HepG2 (cell line): ENCODE measurements at regions not wholly inside any gene's neighbourhood (a gene's known extent, or its start where the extent isn't known, plus 50 kb on each side); places are given as distances from the start of the nearest gene placed in this dataset.
"Not testable (repeated sequence)": the region's sequence is repeated elsewhere in the genome, so short reads cannot be mapped to it uniquely, and the experiment has no call there.

Experiments used
- ATAC-seq: fragments of 200-7000 bp; cut with Tn5 transposase; 3 replicates; pipeline ENCODE4 v1.9.1; 2020; ENCODE audit warnings: mild to moderate bottlenecking, moderate library complexity
- BruUV-seq: library from RNA; stranded (reverse); fragments of 400-500 nt; replicated peaks from 2 replicates; lab custom pipeline; 2021; lab: Mats Ljungman, UMichigan
- CTCF ChIA-PET: fragments of 300-600 bp; formaldehyde crosslinking; extraction: SDS; loops from one replicate; lab custom pipeline; 2021; ENCODE audit warnings: low total read pairs, inconsistent platforms, low intra/inter-chr PET ratio; lab: Yijun Ruan, JAX
- POLR2A ChIA-PET: fragments of 350-600 bp; sonication (Branson Sonifier 250); formaldehyde crosslinking; loops from one replicate; lab custom pipeline; 2020; ENCODE audit warnings: antibody characterized with exemption, inconsistent platforms; lab: Yijun Ruan, JAX
- DNase-seq: peaks from one replicate; pipeline ENCODE4 v3.0.0-alpha.2; 2015; ENCODE audit warnings: low spot score
- FAIRE-seq: peaks from 3 replicates; lab custom pipeline; 2011; peaks lifted over from hg19 to GRCh38; lab: Jason Lieb, UNC
- H2AFZ ChIP-seq: one replicate; pipeline ENCODE4 v1.6.1; 2011; ENCODE audit warnings: low read length, inconsistent platforms
- H3K27ac ChIP-seq: fragments of 300-600 bp; 3 replicates; pipeline ENCODE4 v1.8.0; 2011; ENCODE audit warnings: mixed run types, mild to moderate bottlenecking, mixed read lengths, low read length, inconsistent platforms; ENCODE audit not compliant: insufficient read depth; ENCODE audit errors: extremely low read length
- H3K27me3 ChIP-seq, 2 experiments: fragments of 200-600 bp in 1 of 2; 2 replicates in 1 of 2; 3 replicates in 1 of 2; pipeline versions ENCODE4 v1.6.0 to v1.8.0; 2011; ENCODE audit warnings: low read length in 2 of 2, mild to moderate bottlenecking in 2 of 2, moderate library complexity in 2 of 2, inconsistent platforms in 1 of 2; ENCODE audit not compliant: insufficient read depth in 2 of 2, control insufficient read depth in 1 of 2
- H3K36me3 ChIP-seq, 2 experiments: fragments of 200-600 bp in 1 of 2; replicated peaks in 1 of 2; 2 replicates in 1 of 2; 3 replicates in 1 of 2; pipeline versions ENCODE4 v1.5.1 to v1.8.0; 2011; ENCODE audit warnings: low read length in 2 of 2, inconsistent platforms in 1 of 2; ENCODE audit not compliant: insufficient read depth in 2 of 2, control insufficient read depth in 1 of 2
- H3K4me1 ChIP-seq: 2 replicates; pipeline ENCODE4 v1.5.1; 2012; ENCODE audit warnings: low read length, inconsistent platforms; ENCODE audit not compliant: insufficient read depth
- H3K4me2 ChIP-seq: 2 replicates; pipeline ENCODE4 v1.6.0; 2011; ENCODE audit warnings: low read depth, low read length, inconsistent platforms
- H3K4me3 ChIP-seq, 3 experiments: fragments of 200-600 bp in 1 of 3; sonication (generic), shearing (Covaris generic) in 1 of 3; replicated peaks in 1 of 3; 2 replicates each; pipeline ENCODE4 v1.5.1; 2011 to 2016; ENCODE audit warnings: low read length in 3 of 3, inconsistent platforms in 2 of 3, low read depth in 2 of 3, mild to moderate bottlenecking in 2 of 3, control low read depth in 1 of 3, mixed read lengths in 1 of 3; ENCODE audit not compliant: insufficient read depth in 1 of 3
- H3K79me2 ChIP-seq: one replicate; pipeline ENCODE4 v1.6.1; 2011; ENCODE audit warnings: low read length, inconsistent platforms; ENCODE audit not compliant: insufficient read depth
- H3K9ac ChIP-seq: 2 replicates; pipeline ENCODE4 v1.6.0; 2011; ENCODE audit warnings: mild to moderate bottlenecking, low read depth, low read length, inconsistent platforms; ENCODE audit not compliant: insufficient read depth
- H3K9me3 ChIP-seq: 2 replicates; pipeline ENCODE4 v1.5.1; 2012; ENCODE audit warnings: mild to moderate bottlenecking, low read length
- H4K20me1 ChIP-seq: 2 replicates; pipeline ENCODE4 v1.6.0; 2011; ENCODE audit warnings: inconsistent platforms, mild to moderate bottlenecking, low read length, moderate library complexity; ENCODE audit not compliant: insufficient read depth
- KMT2A ChIP-seq: sonication (generic); formaldehyde crosslinking; IDR thresholded peaks from 2 replicates; pipeline ENCODE4 v1.4.0; 2020; ENCODE audit warnings: missing genetic modification reagents
- MAF1 ChIP-seq: sonication (generic); formaldehyde crosslinking; IDR thresholded peaks from 2 replicates; pipeline ENCODE4 v1.5.0; 2020; ENCODE audit warnings: missing genetic modification reagents, borderline replicate concordance
- NR2C2 ChIP-seq: sonication (generic); formaldehyde crosslinking; IDR thresholded peaks from 2 replicates; pipeline ENCODE4 v1.4.0; 2020; ENCODE audit warnings: missing genetic modification reagents, mild to moderate bottlenecking, moderate library complexity, borderline replicate concordance
- PRDM10 ChIP-seq: sonication (generic); formaldehyde crosslinking; IDR thresholded peaks from 2 replicates; pipeline ENCODE4 v1.4.0; 2020; ENCODE audit warnings: low read depth, missing genetic modification reagents
- SMAD3 ChIP-seq: sonication (generic); formaldehyde crosslinking; IDR thresholded peaks from 2 replicates; pipeline ENCODE4 v1.4.0; 2020; ENCODE audit warnings: missing genetic modification reagents
- TOE1 ChIP-seq: sonication (generic); formaldehyde crosslinking; IDR thresholded peaks from 2 replicates; pipeline ENCODE4 v1.4.0; 2020; ENCODE audit warnings: mild to moderate bottlenecking, missing genetic modification reagents
- ZNF333 ChIP-seq: sonication (generic); formaldehyde crosslinking; IDR thresholded peaks from 2 replicates; pipeline ENCODE4 v1.4.0; 2020; ENCODE audit warnings: mild to moderate bottlenecking, missing genetic modification reagents, borderline replicate concordance
- ZNF546 ChIP-seq: sonication (generic); formaldehyde crosslinking; conservative IDR thresholded peaks from 2 replicates; pipeline ENCODE4 v1.8.1; 2023; ENCODE audit warnings: mild to moderate bottlenecking, missing genetic modification reagents
- ZNF567 ChIP-seq: sonication (generic); formaldehyde crosslinking; IDR thresholded peaks from 2 replicates; pipeline ENCODE4 v1.8.1; 2023; ENCODE audit warnings: mild to moderate bottlenecking, missing genetic modification reagents, borderline replicate concordance
- WGBS: methylation state at CpG from one replicate; pipeline ENCODE4 v1.1.6; 2017; ENCODE audit warnings: low lambda C conversion rate; 5-methylcytosine and 5-hydroxymethylcytosine counted together
- in situ Hi-C: cut with HindIII; loops from 2 replicates; pipeline ENCODE4 v1.10.0; 2017; ENCODE audit warnings: low pct_unique_long_range_greater_than_20kb; ENCODE audit not compliant: extremely low pct_ligation_motif_present
- intact Hi-C: fragments of 100-400 bp; cut with micrococcal nuclease; formaldehyde crosslinking; loops from one replicate; pipeline ENCODE4 v1.10.0; 2022; ENCODE audit not compliant: unreplicated experiment

- no peak for TF ChIP-seq PRDM10
- TF ChIP-seq SMAD3: no peak
- TF ChIP-seq TOE1: no peak
- TF ChIP-seq, all 625 proteins: peak for 0
Measured at GRCh38 chr1:229736376-229736775, 110.3 kb downstream of the URB2 start (continued).

- H4K20me1 ChIP-seq, BruUV-seq, intact Hi-C loops, DNase-seq, H2AFZ ChIP-seq, H3K27ac ChIP-seq, H3K9ac ChIP-seq, POLR2A ChIA-PET, H3K4me3 ChIP-seq, H3K79me2 ChIP-seq, H3K4me2 ChIP-seq, H3K4me1 ChIP-seq, H3K36me3 ChIP-seq, FAIRE-seq, ATAC-seq, CTCF ChIA-PET, in situ Hi-C loops, H3K9me3 ChIP-seq, H3K27me3 ChIP-seq: not testable (repeated sequence)
- WGBS: 0% methylated on average over 1 of the region's 1 CpG
Measured at GRCh38 chr1:229742614-229743013, 116.6 kb downstream of the URB2 start.

GRCh38 chr1:229749992-229750391, 123.9 kb downstream of the URB2 start:
- H3K27ac ChIP-seq: no peak overlapping the region
- FAIRE-seq (no peak), ATAC-seq (no peak), DNase-seq (no peak)
- no peaks in the 10 kb centered on the region for H3K79me2 ChIP-seq
- WGBS: 33% methylated on average over 4 of the region's 4 CpGs
- in situ Hi-C loops (no loop called here), intact Hi-C loops (no loop called here)
- H3K4me3 ChIP-seq: no peak overlapping the region
- no peaks in the 10 kb centered on the region for H3K9me3 ChIP-seq
- no peaks in the 10 kb centered on the region for H4K20me1 ChIP-seq
- no TSS peak for BruUV-seq
- peaks cover 0 to 3% of the 10 kb centered on the region in 2 experiments; a peak in 3 of 5 replicates for H3K27me3 ChIP-seq
- H2AFZ ChIP-seq: no peak overlapping the region
- H3K36me3 ChIP-seq: no peaks in the 10 kb centered on the region
- POLR2A ChIA-PET: no interaction called here
- H3K9ac ChIP-seq: no peak overlapping the region
- CTCF ChIA-PET: no interaction called here
- no peak overlapping the region for H3K4me2 ChIP-seq
- H3K4me1 ChIP-seq: no peaks in the 10 kb centered on the region
- TF ChIP-seq ZNF333 (no peak), ZNF567 (CRISPR knock-in tag) (no peak), KMT2A (no peak), ZNF546 (CRISPR knock-in tag) (no peak), NR2C2 (CRISPR knock-in tag) (no peak), MAF1 (CRISPR knock-in tag) (no peak)
